DOHH2 (cell line): ENCODE measurements at regions not wholly inside any gene's neighbourhood (a gene's known extent, or its start where the extent isn't known, plus 50 kb on each side); places are given as distances from the start of the nearest gene placed in this dataset.

Experiments used
- EZH2phosphoT487 ChIP-seq: fragments of 200-600 bp; sonication (generic); IDR thresholded peaks from 2 replicates; pipeline ENCODE4 v1.6.1; 2017; ENCODE audit warnings: borderline replicate concordance, mild to moderate bottlenecking, antibody characterized with exemption, low read length, moderate library complexity, mixed read lengths
- TF ChIP-seq, protein P1 (sequence below): fragments of 200-600 bp; sonication (generic); IDR thresholded peaks from one replicate; pipeline ENCODE4 v1.5.1; 2014; ENCODE audit warnings: antibody characterized with exemption, mild to moderate bottlenecking, low read depth, low read length; ENCODE audit not compliant: poor library complexity, severe bottlenecking

DNA sequence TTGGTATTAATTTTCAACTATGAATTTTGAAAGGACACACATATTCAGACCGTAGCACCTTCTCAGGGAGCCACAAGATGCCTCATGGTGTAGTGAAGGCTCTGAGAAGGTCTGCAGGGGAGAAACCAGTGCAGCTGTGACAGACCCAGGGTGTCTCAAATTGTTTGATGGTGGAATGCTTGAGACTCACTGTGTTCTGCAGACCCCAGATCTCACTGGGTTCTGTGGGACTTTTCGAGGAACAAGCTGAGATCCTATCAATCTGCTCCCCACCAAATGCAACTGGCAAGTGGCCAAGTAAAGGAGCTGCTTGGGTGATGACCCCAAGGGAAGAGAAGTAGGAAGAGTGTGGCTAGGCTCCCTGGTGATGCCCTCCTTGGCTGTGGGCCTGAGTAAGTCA, 130.5 kb upstream of the UNC5B start:
- TF ChIP-seq, protein P1, sequence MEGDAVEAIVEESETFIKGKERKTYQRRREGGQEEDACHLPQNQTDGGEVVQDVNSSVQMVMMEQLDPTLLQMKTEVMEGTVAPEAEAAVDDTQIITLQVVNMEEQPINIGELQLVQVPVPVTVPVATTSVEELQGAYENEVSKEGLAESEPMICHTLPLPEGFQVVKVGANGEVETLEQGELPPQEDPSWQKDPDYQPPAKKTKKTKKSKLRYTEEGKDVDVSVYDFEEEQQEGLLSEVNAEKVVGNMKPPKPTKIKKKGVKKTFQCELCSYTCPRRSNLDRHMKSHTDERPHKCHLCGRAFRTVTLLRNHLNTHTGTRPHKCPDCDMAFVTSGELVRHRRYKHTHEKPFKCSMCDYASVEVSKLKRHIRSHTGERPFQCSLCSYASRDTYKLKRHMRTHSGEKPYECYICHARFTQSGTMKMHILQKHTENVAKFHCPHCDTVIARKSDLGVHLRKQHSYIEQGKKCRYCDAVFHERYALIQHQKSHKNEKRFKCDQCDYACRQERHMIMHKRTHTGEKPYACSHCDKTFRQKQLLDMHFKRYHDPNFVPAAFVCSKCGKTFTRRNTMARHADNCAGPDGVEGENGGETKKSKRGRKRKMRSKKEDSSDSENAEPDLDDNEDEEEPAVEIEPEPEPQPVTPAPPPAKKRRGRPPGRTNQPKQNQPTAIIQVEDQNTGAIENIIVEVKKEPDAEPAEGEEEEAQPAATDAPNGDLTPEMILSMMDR = no peak
- no peak for TF ChIP-seq EZH2phosphoT487
